ENCODE measurements at regions not wholly inside any gene's neighbourhood (a gene's known extent, or its start where the extent isn't known, plus 50 kb on each side); places are given as distances from the start of the nearest gene placed in this dataset.

- TF ChIP-seq BACH1 (tag; IDR thresholded peaks at IDR 0.05) (no peak), ATF2 (CRISPR knock-in tag; IDR thresholded peaks at IDR 0.05) (no peak), ZNF212 (CRISPR knock-in tag; IDR thresholded peaks at IDR 0.05) (no peak), NFIX (CRISPR knock-in tag; IDR thresholded peaks at IDR 0.05; ENCODE audit: low read depth) (no peak), CTCF (IDR thresholded peaks at IDR 0.05 in 2 of 3, conservative IDR thresholded peaks at IDR 0.05 in 1 of 3; ENCODE audit: insufficient read depth in 2 of 3, low read depth in 1 of 3, low read length in 3 of 3) (no peak), ARID3A (IDR thresholded peaks at IDR 0.05; ENCODE audit: borderline replicate concordance, low read depth, low read length) (no peak), PREB (CRISPR knock-in tag; IDR thresholded peaks at IDR 0.05) (no peak), POLR2A (conservative IDR thresholded peaks at IDR 0.05) (no peak)
Observed at GRCh38 chr9:14424983-14425382, 111.0 kb upstream of the NFIB start.

Measured in K562 (cell line).